T-helper 17 cell (primary cell): ENCODE measurements at regions not wholly inside any gene's neighbourhood (a gene's known extent, or its start where the extent isn't known, plus 50 kb on each side); places are given as distances from the start of the nearest gene placed in this dataset.

Source experiments
- ATAC-seq: fragments of 150-1000 bp; cut with Tn5 transposase; 2 replicates; pipeline ENCODE4 v1.10.0; 2021; ENCODE audit warnings: mild to moderate bottlenecking, moderate library complexity
- DNase-seq, 3 donors: peaks; one replicate each; pipeline versions ENCODE4 v3.0.0 to v3.0.0-alpha.2; 2020 to 2021
- H3K9me3 ChIP-seq: one replicate; pipeline ENCODE4 v1.7.0; 2013; ENCODE audit warnings: low read length, mild to moderate bottlenecking; ENCODE audit not compliant: control insufficient read depth, poor library complexity, severe bottlenecking
- H3K27ac Mint-ChIP-seq: one replicate; pipeline ENCODE4 v1.8.0; 2022; ENCODE audit warnings: mild to moderate bottlenecking, moderate library complexity, mixed read lengths
- H3K27me3 Mint-ChIP-seq: one replicate; pipeline ENCODE4 v1.8.0; 2022; ENCODE audit warnings: mixed read lengths
- H3K36me3 Mint-ChIP-seq: one replicate; pipeline ENCODE4 v1.8.0; 2022; ENCODE audit warnings: low read depth, mixed read lengths
- H3K4me1 Mint-ChIP-seq: one replicate; pipeline ENCODE4 v1.8.0; 2022; ENCODE audit warnings: mild to moderate bottlenecking, mixed read lengths
- H3K4me3 Mint-ChIP-seq: one replicate; pipeline ENCODE4 v1.8.0; 2022; ENCODE audit warnings: mild to moderate bottlenecking, moderate library complexity, mixed read lengths

- peaks cover 26% of the 10 kb centered on the region for H3K27me3 Mint-ChIP-seq
- ATAC-seq (no peak), DNase-seq (no peak)
- no peaks in the 10 kb centered on the region for H3K4me1 Mint-ChIP-seq
- H3K9me3 ChIP-seq, result no peaks in the 10 kb centered on the region
- no peak overlapping the region for H3K4me3 Mint-ChIP-seq
- H3K27ac Mint-ChIP-seq, result no peak overlapping the region
- no peaks in the 10 kb centered on the region for H3K36me3 Mint-ChIP-seq
Measured at GRCh38 chr18:2351126-2351850, 220.0 kb downstream of the METTL4 start.

DNA sequence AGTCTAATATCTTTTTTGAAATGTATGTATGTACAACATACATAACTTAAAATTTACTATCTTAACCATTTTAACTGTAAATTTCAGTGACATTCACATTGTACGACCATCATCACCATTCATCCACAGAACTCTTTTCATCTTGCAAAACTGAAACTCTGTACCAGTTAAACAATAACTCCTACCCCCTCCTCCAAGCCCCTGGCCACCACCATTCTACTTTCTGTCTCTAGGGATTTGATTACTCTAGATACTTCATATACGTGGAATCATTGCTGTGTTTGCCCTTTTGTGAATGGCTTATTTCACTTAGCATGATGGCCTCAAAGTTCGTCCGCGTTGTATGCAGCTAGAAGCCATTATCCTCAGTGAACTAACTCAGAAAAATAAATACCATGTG, 217.0 kb downstream of the METTL4 start:
- H3K9me3 ChIP-seq, result no peaks in the 10 kb centered on the region
- ATAC-seq (no peak), DNase-seq (no peak)
- Mint-ChIP-seq H3K4me3 (no peak overlapping the region), H3K36me3 (no peaks in the 10 kb centered on the region), H3K27ac (no peak overlapping the region), H3K27me3 (peaks cover 31% of the 10 kb centered on the region), H3K4me1 (no peaks in the 10 kb centered on the region)

GRCh38 chr18:2356906-2357305, 214.4 kb downstream of the METTL4 start:
- no peaks in the 10 kb centered on the region for H3K9me3 ChIP-seq
- DNase-seq (no peak), ATAC-seq (no peak)
- Mint-ChIP-seq H3K4me1 (no peaks in the 10 kb centered on the region), H3K27me3 (peaks cover 22% of the 10 kb centered on the region), H3K27ac (no peak overlapping the region), H3K36me3 (no peaks in the 10 kb centered on the region), H3K4me3 (no peak overlapping the region)

- ATAC-seq, result no peak
- Mint-ChIP-seq H3K4me1 (no peaks in the 10 kb centered on the region), H3K36me3 (no peaks in the 10 kb centered on the region), H3K27ac (no peak overlapping the region), H3K4me3 (no peak overlapping the region), H3K27me3 (peaks cover 19% of the 10 kb centered on the region)
- no peaks in the 10 kb centered on the region for H3K9me3 ChIP-seq
- no peak for DNase-seq
Measured at GRCh38 chr18:2360861-2361260, 210.4 kb downstream of the METTL4 start.

- no peak for ATAC-seq
- DNase-seq, result no peak
- H3K27me3 Mint-ChIP-seq, result peaks cover 39% of the 10 kb centered on the region
- H3K4me3 Mint-ChIP-seq, result no peak overlapping the region
- H3K4me1 Mint-ChIP-seq, result no peaks in the 10 kb centered on the region
- H3K9me3 ChIP-seq, result no peaks in the 10 kb centered on the region
- no peak overlapping the region for H3K27ac Mint-ChIP-seq
- H3K36me3 Mint-ChIP-seq, result no peaks in the 10 kb centered on the region
Measured at GRCh38 chr18:2368102-2368501, 203.2 kb downstream of the METTL4 start.

DNA sequence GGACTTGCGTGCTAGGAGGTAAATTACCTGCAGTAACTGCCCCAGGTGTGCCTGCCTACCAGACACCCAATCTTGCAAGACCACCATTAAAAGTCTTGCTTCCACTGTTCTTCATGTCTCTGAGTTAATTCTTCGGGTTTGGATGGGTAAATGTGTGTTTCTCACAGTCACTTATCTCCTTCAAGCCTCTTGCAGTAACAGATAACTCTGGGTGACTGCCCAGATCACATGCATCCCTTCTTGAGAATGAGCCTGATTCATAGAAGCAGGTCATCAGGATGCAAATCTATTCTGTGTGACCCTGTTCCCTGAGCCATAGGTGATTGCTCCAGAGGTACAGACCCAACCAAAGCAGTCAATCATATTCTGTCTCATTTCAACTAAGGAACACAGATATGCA, 194.6 kb downstream of the METTL4 start:
- no peaks in the 10 kb centered on the region for H3K4me1 Mint-ChIP-seq
- DNase-seq, result no peak
- H3K9me3 ChIP-seq, result no peaks in the 10 kb centered on the region
- H3K27ac Mint-ChIP-seq, result no peak overlapping the region
- H3K27me3 Mint-ChIP-seq, result peaks cover 32% of the 10 kb centered on the region
- no peaks in the 10 kb centered on the region for H3K36me3 Mint-ChIP-seq
- no peak for ATAC-seq
- no peak overlapping the region for H3K4me3 Mint-ChIP-seq

DNA sequence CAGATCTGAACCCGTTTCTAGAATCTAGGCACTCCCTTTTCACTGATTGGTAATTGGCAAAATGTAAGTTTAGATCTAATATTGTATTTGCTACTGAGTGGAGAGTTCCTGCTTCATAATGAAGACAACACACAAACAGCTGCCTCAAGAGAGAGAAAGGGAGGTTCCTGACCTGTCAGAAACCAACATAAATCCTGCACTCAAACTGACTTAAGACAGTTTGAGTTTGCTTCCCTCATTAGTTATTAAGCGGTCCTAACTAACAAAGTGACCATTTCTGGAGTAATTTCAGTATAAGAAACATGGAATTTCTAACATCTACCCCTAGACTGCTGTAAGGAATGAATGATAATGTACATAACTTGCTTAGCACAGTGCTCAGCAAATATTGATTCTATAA, 191.2 kb downstream of the METTL4 start:
- Mint-ChIP-seq H3K36me3 (no peaks in the 10 kb centered on the region), H3K27ac (no peak overlapping the region), H3K4me1 (no peaks in the 10 kb centered on the region), H3K4me3 (no peak overlapping the region), H3K27me3 (peaks cover 39% of the 10 kb centered on the region)
- DNase-seq (no peak), ATAC-seq (no peak)
- H3K9me3 ChIP-seq, result no peaks in the 10 kb centered on the region

DNA sequence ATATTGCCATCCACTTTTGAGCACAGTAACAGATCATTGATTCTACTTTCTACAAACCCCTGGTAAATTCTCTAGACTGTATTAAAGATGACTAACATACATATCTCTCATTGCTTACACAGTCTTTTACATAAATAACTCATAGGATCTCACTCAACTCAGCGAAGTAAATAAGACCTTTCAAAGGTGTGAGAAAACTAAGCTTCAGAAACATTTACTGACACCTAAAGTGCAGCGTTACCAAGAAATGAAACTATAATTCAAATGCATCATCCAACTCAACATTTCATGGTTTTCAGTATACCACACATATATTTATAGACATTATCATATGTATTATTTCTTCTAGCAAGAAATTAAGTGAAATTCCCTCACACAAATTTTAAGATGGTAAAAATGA, 189.8 kb downstream of the METTL4 start:
- Mint-ChIP-seq H3K27me3 (peaks cover 39% of the 10 kb centered on the region), H3K4me1 (no peaks in the 10 kb centered on the region), H3K36me3 (no peaks in the 10 kb centered on the region), H3K4me3 (no peak overlapping the region), H3K27ac (no peak overlapping the region)
- DNase-seq, result no peak
- ATAC-seq, result no peak
- peaks cover 3% of the 10 kb centered on the region for H3K9me3 ChIP-seq

- Mint-ChIP-seq H3K27me3 (peaks cover 4% of the 10 kb centered on the region), H3K4me1 (no peaks in the 10 kb centered on the region), H3K27ac (no peak overlapping the region), H3K4me3 (no peak overlapping the region), H3K36me3 (no peaks in the 10 kb centered on the region)
- DNase-seq (no peak), ATAC-seq (no peak)
- peaks cover 3% of the 10 kb centered on the region for H3K9me3 ChIP-seq
Measured at GRCh38 chr18:2387588-2387987, 183.7 kb downstream of the METTL4 start.

DNA sequence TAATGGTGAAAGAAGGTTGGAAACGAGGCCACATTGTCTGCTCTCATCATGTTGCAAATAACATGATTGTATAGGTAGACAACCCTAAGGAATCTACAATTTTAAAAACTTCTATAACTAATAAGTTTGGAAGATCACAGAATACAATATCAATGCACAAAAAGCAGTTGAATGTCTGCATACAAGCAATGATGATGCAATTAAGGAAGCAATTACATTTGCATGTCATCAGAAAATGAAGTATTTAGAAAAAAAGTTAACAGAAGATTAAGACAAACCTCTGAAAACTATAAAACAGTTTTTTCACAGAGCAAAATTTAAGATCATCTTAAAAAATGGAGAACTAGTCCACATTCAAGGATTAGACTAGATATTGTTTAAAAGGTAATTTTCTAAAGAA, 181.1 kb downstream of the METTL4 start:
- H3K36me3 Mint-ChIP-seq, result no peaks in the 10 kb centered on the region
- ATAC-seq (no peak), DNase-seq (no peak)
- peaks cover 3% of the 10 kb centered on the region for H3K9me3 ChIP-seq
- H3K4me3 Mint-ChIP-seq, result no peak overlapping the region
- no peak overlapping the region for H3K27ac Mint-ChIP-seq
- H3K27me3 Mint-ChIP-seq, result peaks cover 12% of the 10 kb centered on the region
- H3K4me1 Mint-ChIP-seq, result no peaks in the 10 kb centered on the region

DNA sequence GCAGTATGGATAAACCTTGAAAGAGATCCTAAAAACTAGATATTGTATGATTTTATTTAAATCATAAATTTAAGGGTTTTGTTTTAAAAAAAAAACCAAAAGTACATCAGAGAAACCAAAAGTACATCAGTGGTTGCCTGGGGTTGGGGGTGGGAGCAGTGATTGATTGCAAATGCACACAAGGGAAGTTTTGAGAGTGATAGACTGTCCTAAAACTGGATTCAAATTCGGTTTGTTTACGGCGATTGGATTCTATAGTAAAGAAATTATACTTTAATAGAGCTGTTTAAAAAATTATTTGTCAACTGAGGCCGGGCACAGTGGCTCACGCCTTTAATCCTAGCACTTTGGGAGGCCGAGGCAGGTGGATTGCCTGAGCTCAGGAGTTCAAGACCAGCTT, 179.8 kb downstream of the METTL4 start:
- Mint-ChIP-seq H3K36me3 (no peaks in the 10 kb centered on the region), H3K4me1 (no peaks in the 10 kb centered on the region), H3K27me3 (peaks cover 19% of the 10 kb centered on the region), H3K4me3 (no peak overlapping the region), H3K27ac (no peak overlapping the region)
- ATAC-seq, result no peak
- no peak for DNase-seq
- H3K9me3 ChIP-seq, result no peaks in the 10 kb centered on the region

DNA sequence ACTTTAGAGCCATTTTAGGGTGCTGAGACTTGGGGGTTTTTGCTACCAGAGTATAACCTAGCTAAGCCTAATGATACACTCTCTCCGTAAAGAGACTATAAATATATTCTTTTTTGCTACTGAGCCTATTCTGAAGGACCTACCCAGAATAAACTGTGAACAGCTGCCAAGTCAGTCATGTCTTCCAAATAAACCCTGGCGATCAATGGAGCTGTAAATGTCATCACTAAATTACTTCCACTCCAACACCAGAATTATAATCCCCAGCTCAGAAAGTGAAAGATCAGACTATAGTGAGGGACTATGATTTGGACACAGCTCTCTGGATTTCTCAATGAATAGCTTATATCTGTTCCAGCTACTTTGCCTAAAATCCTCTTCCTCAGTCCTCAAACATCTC, 178.9 kb downstream of the METTL4 start:
- peaks cover 23% of the 10 kb centered on the region for H3K27me3 Mint-ChIP-seq
- H3K27ac Mint-ChIP-seq, result no peak overlapping the region
- no peaks in the 10 kb centered on the region for H3K36me3 Mint-ChIP-seq
- no peak overlapping the region for H3K4me3 Mint-ChIP-seq
- no peak for DNase-seq
- no peak for ATAC-seq
- H3K9me3 ChIP-seq, result no peaks in the 10 kb centered on the region
- H3K4me1 Mint-ChIP-seq, result no peaks in the 10 kb centered on the region

GRCh38 chr18:2394684-2395083, 176.6 kb downstream of the METTL4 start:
- DNase-seq, result no peak
- no peaks in the 10 kb centered on the region for H3K9me3 ChIP-seq
- Mint-ChIP-seq H3K27ac (no peak overlapping the region), H3K36me3 (no peaks in the 10 kb centered on the region), H3K27me3 (peaks cover 30% of the 10 kb centered on the region), H3K4me3 (no peak overlapping the region), H3K4me1 (no peaks in the 10 kb centered on the region)
- ATAC-seq, result no peak

DNA sequence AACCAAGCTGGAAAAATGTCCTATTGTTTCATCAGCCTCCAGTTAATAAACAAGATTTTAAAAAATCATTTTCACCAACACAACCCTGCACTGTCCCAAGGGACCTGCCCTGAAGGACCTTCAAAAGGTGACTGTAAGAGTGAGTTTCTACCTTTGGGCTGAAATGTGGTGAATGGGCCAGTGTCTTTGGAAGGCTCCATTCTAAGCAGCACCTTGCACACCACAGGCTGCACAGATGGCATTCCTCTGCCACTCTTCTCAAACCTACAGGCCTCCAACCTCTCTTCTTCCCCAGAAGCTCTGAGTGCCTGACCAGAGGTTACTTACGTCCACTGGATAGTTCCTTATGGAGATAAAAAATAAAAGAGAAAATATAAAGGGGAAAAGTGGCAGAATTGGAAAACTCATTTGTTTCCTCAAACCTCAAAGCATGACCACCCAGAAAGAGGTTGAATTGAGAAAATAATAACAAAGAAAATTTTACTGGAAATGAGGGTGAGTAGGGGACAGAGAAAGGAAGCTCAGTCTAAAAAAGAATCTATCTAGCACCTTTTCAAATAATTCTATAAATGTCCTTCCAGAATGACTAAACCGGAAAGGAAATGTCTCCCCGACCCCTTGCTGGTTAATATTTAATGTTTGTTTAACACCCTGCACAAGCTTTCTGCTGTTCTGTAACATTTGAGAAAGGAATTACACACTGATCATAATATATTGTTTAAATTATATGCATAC, 175.7 kb downstream of the METTL4 start:
- Mint-ChIP-seq H3K4me3 (no peak overlapping the region), H3K4me1 (no peaks in the 10 kb centered on the region), H3K27ac (no peak overlapping the region), H3K27me3 (peaks cover 30% of the 10 kb centered on the region), H3K36me3 (no peaks in the 10 kb centered on the region)
- no peak for DNase-seq
- no peak for ATAC-seq
- H3K9me3 ChIP-seq, result no peaks in the 10 kb centered on the region
